ENCODE measurements at regions not wholly inside any gene's neighbourhood (a gene's known extent, or its start where the extent isn't known, plus 50 kb on each side); places are given as distances from the start of the nearest gene placed in this dataset.

GRCh38 chr6:121748376-121748775 is 312.9 kb downstream of the GJA1 start:
- intact Hi-C loops (cut with micrococcal nuclease), result no loop called here
- peak; percentile 3 for DNase-seq
- no peak overlapping the region for H3K27ac ChIP-seq (ENCODE audit: low read length)

GRCh38 chr6:121748850-121749249 is 313.4 kb downstream of the GJA1 start:
- Histone ChIP-seq H3K27ac (ENCODE audit: low read length) (no peak overlapping the region), H3F3A (ENCODE audit: low read length, unreplicated experiment) (no peaks in the 10 kb centered on the region), H3K4me3 (ENCODE audit: low read length) (no peak overlapping the region), H3K27me3 (ENCODE audit: low read length) (no peaks in the 10 kb centered on the region), H3K9me2 (replicated peaks; ENCODE audit: low read length) (no peaks in the 10 kb centered on the region), H3K4me1 (ENCODE audit: insufficient read depth, low read length) (no peaks in the 10 kb centered on the region), H3K79me2 (ENCODE audit: low read length) (no peaks in the 10 kb centered on the region), H3K36me3 (ENCODE audit: low read depth, low read length) (no peaks in the 10 kb centered on the region), H3K9ac (ENCODE audit: low read length) (no peak overlapping the region), H3K9me3 (ENCODE audit: low read length) (no peaks in the 10 kb centered on the region), H3K4me2 (ENCODE audit: low read length) (no peak overlapping the region), H2AFZ (ENCODE audit: low read length) (no peak overlapping the region), H4K20me1 (ENCODE audit: low read length) (no peaks in the 10 kb centered on the region)
- ChIA-PET POLR2A (ENCODE audit: unreplicated experiment) (no interaction called here), CTCF (no interaction called here)
- TF ChIP-seq EZH2phosphoT487 (IDR thresholded peaks at IDR 0.05; ENCODE audit: borderline replicate concordance, low read length) (no peak), CTCF (conservative IDR thresholded peaks at IDR 0.05; ENCODE audit: low read depth, low read length) (no peak), EZH2 (IDR thresholded peaks at IDR 0.05; ENCODE audit: low read length, unreplicated experiment) (no peak)
- intact Hi-C loops (cut with micrococcal nuclease), result no loop called here
- no peak for ATAC-seq
- DNase-seq, result no peak
- BruUV-seq (replicated peaks), result no TSS peak

More at GRCh38 chr6:121748376-121748775, 312.9 kb downstream of the GJA1 start:
- Histone ChIP-seq H3K79me2 (ENCODE audit: low read length) (no peaks in the 10 kb centered on the region), H3K4me1 (ENCODE audit: insufficient read depth, low read length) (no peaks in the 10 kb centered on the region), H3K27me3 (ENCODE audit: low read length) (no peaks in the 10 kb centered on the region), H3F3A (ENCODE audit: low read length, unreplicated experiment) (no peaks in the 10 kb centered on the region), H3K9me2 (replicated peaks; ENCODE audit: low read length) (no peaks in the 10 kb centered on the region), H4K20me1 (ENCODE audit: low read length) (no peaks in the 10 kb centered on the region), H3K9me3 (ENCODE audit: low read length) (no peaks in the 10 kb centered on the region), H2AFZ (ENCODE audit: low read length) (no peak overlapping the region), H3K4me2 (ENCODE audit: low read length) (no peak overlapping the region), H3K4me3 (ENCODE audit: low read length) (no peak overlapping the region), H3K9ac (ENCODE audit: low read length) (no peak overlapping the region), H3K36me3 (ENCODE audit: low read depth, low read length) (no peaks in the 10 kb centered on the region)
- ChIA-PET POLR2A (ENCODE audit: unreplicated experiment) (no interaction called here), CTCF (no interaction called here)
- BruUV-seq (replicated peaks), result no TSS peak
- no peak for ATAC-seq
- TF ChIP-seq EZH2 (IDR thresholded peaks at IDR 0.05; ENCODE audit: low read length, unreplicated experiment) (no peak), CTCF (conservative IDR thresholded peaks at IDR 0.05; ENCODE audit: low read depth, low read length) (no peak)

- Histone ChIP-seq H3K9ac (ENCODE audit: low read length) (no peak overlapping the region), H3K27me3 (ENCODE audit: low read length) (no peaks in the 10 kb centered on the region), H2AFZ (ENCODE audit: low read length) (no peak overlapping the region), H3K4me3 (ENCODE audit: low read length) (no peak overlapping the region), H3K9me3 (ENCODE audit: low read length) (no peaks in the 10 kb centered on the region), H3K4me1 (ENCODE audit: insufficient read depth, low read length) (no peaks in the 10 kb centered on the region), H3K27ac (ENCODE audit: low read length) (no peak overlapping the region), H3K9me2 (replicated peaks; ENCODE audit: low read length) (no peaks in the 10 kb centered on the region), H4K20me1 (ENCODE audit: low read length) (no peaks in the 10 kb centered on the region), H3K79me2 (ENCODE audit: low read length) (no peaks in the 10 kb centered on the region), H3K4me2 (ENCODE audit: low read length) (no peak overlapping the region), H3K36me3 (ENCODE audit: low read depth, low read length) (no peaks in the 10 kb centered on the region), H3F3A (ENCODE audit: low read length, unreplicated experiment) (no peaks in the 10 kb centered on the region)
- no peak for DNase-seq
- TF ChIP-seq EZH2 (IDR thresholded peaks at IDR 0.05; ENCODE audit: low read length, unreplicated experiment) (no peak), EZH2phosphoT487 (IDR thresholded peaks at IDR 0.05; ENCODE audit: borderline replicate concordance, low read length) (no peak), CTCF (conservative IDR thresholded peaks at IDR 0.05; ENCODE audit: low read depth, low read length) (no peak)
- intact Hi-C loops (cut with micrococcal nuclease), result no loop called here
- BruUV-seq (replicated peaks), result no TSS peak
- POLR2A ChIA-PET (ENCODE audit: unreplicated experiment), result no interaction called here
- CTCF ChIA-PET, result no interaction called here
- ATAC-seq, result no peak
Observed at GRCh38 chr6:121755485-121755884, 320.0 kb downstream of the GJA1 start.

All from PC-3 (cell line).